Neuronal stem cell (in vitro differentiated cells): ENCODE measurements at regions not wholly inside any gene's neighbourhood (a gene's known extent, or its start where the extent isn't known, plus 50 kb on each side); places are given as distances from the start of the nearest gene placed in this dataset.

Experiments used
- DNase-seq: peaks from one replicate; pipeline ENCODE4 v3.0.0-alpha.2; 2013; ENCODE audit warnings: low spot score
- H2AFZ ChIP-seq: one replicate; pipeline ENCODE4 v1.6.1; 2013; ENCODE audit warnings: mild to moderate bottlenecking, low read length, inconsistent platforms
- H2AK5ac ChIP-seq: 2 replicates; pipeline ENCODE4 v1.6.1; 2013; ENCODE audit warnings: low read depth, mild to moderate bottlenecking, inconsistent platforms, low read length, moderate library complexity, mixed read lengths
- H2BK120ac ChIP-seq: 2 replicates; pipeline ENCODE4 v1.6.1; 2013; ENCODE audit warnings: low read depth, mild to moderate bottlenecking, inconsistent platforms, low read length, moderate library complexity, mixed read lengths
- H2BK12ac ChIP-seq: one replicate; pipeline ENCODE4 v1.6.1; 2013; ENCODE audit warnings: low read length, inconsistent platforms
- H2BK15ac ChIP-seq: 2 replicates; pipeline ENCODE4 v1.6.1; 2013; ENCODE audit warnings: mild to moderate bottlenecking, low read length, inconsistent platforms, mixed read lengths
- H2BK5ac ChIP-seq: one replicate; pipeline ENCODE4 v1.6.1; 2013; ENCODE audit warnings: inconsistent platforms, mild to moderate bottlenecking, low read length, moderate library complexity
- H3K14ac ChIP-seq: one replicate; pipeline ENCODE4 v1.6.1; 2013; ENCODE audit warnings: low read length, inconsistent platforms
- H3K18ac ChIP-seq: 2 replicates; pipeline ENCODE4 v1.6.1; 2013; ENCODE audit warnings: low read length, inconsistent platforms
- H3K23ac ChIP-seq: 2 replicates; pipeline ENCODE4 v1.6.1; 2013; ENCODE audit warnings: low read depth, mild to moderate bottlenecking, mixed read lengths, low read length, inconsistent platforms; ENCODE audit not compliant: poor library complexity
- H3K27ac ChIP-seq: replicated peaks from 3 replicates; pipeline ENCODE4 v1.5.1; 2013; ENCODE audit warnings: low read length, inconsistent platforms
- H3K27me3 ChIP-seq, 3 experiments: 2 replicates each; pipeline ENCODE4 v1.6.1; 2013; ENCODE audit warnings: low read length in 3 of 3, mild to moderate bottlenecking in 2 of 3, inconsistent platforms in 1 of 3, low read depth in 1 of 3, mixed read lengths in 1 of 3, moderate library complexity in 1 of 3; ENCODE audit not compliant: control insufficient read depth in 3 of 3, insufficient read depth in 3 of 3
- H3K36me3 ChIP-seq, 2 donors: replicated peaks in 1 of 2; 2 replicates each; pipeline ENCODE4 v1.6.1; 2013; ENCODE audit warnings: low read length in 2 of 2; ENCODE audit not compliant: control insufficient read depth in 2 of 2, insufficient read depth in 2 of 2
- H3K4ac ChIP-seq: 2 replicates; pipeline ENCODE4 v1.6.1; 2013; ENCODE audit warnings: inconsistent platforms, mild to moderate bottlenecking, low read length, moderate library complexity
- H3K4me1 ChIP-seq, 2 donors: 1 replicate in 1 of 2; 2 replicates in 1 of 2; pipeline ENCODE4 v1.6.1; 2013; ENCODE audit warnings: low read length in 2 of 2, low read depth in 1 of 2; ENCODE audit not compliant: control insufficient read depth in 2 of 2, insufficient read depth in 1 of 2
- H3K4me2 ChIP-seq: one replicate; pipeline ENCODE4 v1.6.1; 2013; ENCODE audit warnings: mild to moderate bottlenecking, low read length, inconsistent platforms; ENCODE audit not compliant: insufficient read depth, poor library complexity, severe bottlenecking
- H3K4me3 ChIP-seq, 2 donors: 2 replicates each; pipeline ENCODE4 v1.5.1; 2013; ENCODE audit warnings: low read length in 2 of 2, mild to moderate bottlenecking in 2 of 2, inconsistent platforms in 1 of 2, moderate library complexity in 1 of 2
- H3K79me1 ChIP-seq: one replicate; pipeline ENCODE4 v1.6.1; 2013; ENCODE audit warnings: low read depth, mild to moderate bottlenecking, inconsistent platforms, low read length, moderate library complexity
- H3K9ac ChIP-seq: one replicate; pipeline ENCODE4 v1.6.1; 2013; ENCODE audit warnings: mild to moderate bottlenecking, low read depth, low read length, inconsistent platforms; ENCODE audit not compliant: poor library complexity
- H3K9me3 ChIP-seq, 2 donors: replicated peaks in 1 of 2; 2 replicates each; pipeline versions ENCODE3 to v1.6.1; 2013; ENCODE audit warnings: low read length in 2 of 2, mild to moderate bottlenecking in 2 of 2, inconsistent platforms in 1 of 2, low read depth in 1 of 2, mixed read lengths in 1 of 2, moderate library complexity in 1 of 2; ENCODE audit not compliant: control insufficient read depth in 2 of 2, insufficient read depth in 1 of 2
- H4K8ac ChIP-seq: one replicate; pipeline ENCODE4 v1.6.1; 2013; ENCODE audit warnings: low read depth, mild to moderate bottlenecking, inconsistent platforms, low read length, moderate library complexity
- H4K91ac ChIP-seq: one replicate; pipeline ENCODE4 v1.6.1; 2013; ENCODE audit warnings: low read length, low read depth, mild to moderate bottlenecking, inconsistent platforms; ENCODE audit not compliant: poor library complexity
- WGBS, 2 donors: extraction: QIAGEN DNeasy Blood & Tissue Kit; methylation state at CpG; one replicate each; pipeline ENCODE4 v1.1.7; 2013; ENCODE audit warnings: missing lambda C conversion rate in 2 of 2, mixed read lengths in 1 of 2; ENCODE audit not compliant: insufficient read length in 2 of 2, insufficient replicate concordance in 1 of 2; ENCODE audit errors: extremely low coverage in 2 of 2; 5-methylcytosine and 5-hydroxymethylcytosine counted together

GRCh38 chr2:16273111-16273510 lies 332.8 kb downstream of the MYCN start:
- Histone ChIP-seq H3K9me3 (no peaks in the 10 kb centered on the region), H2AK5ac (no peak overlapping the region), H3K79me1 (no peaks in the 10 kb centered on the region), H2BK15ac (no peak overlapping the region), H4K91ac (no peak overlapping the region), H3K18ac (no peak overlapping the region), H2BK5ac (no peak overlapping the region), H3K4me2 (no peak overlapping the region), H3K36me3 (no peaks in the 10 kb centered on the region), H2AFZ (no peak overlapping the region), H2BK120ac (no peak overlapping the region), H3K4me1 (peaks cover 0 to 4% of the 10 kb centered on the region in 2 donors), H3K14ac (no peak overlapping the region), H4K8ac (no peak overlapping the region), H3K23ac (no peak overlapping the region), H3K27ac (no peak overlapping the region), H3K4me3 (no peak overlapping the region), H2BK12ac (no peak overlapping the region), H3K9ac (no peak overlapping the region), H3K4ac (no peak overlapping the region), H3K27me3 (no peaks in the 10 kb centered on the region)
- no peak for DNase-seq

GRCh38 chr2:16272038-16272788 lies 331.9 kb downstream of the MYCN start:
- H3K36me3 ChIP-seq = no peaks in the 10 kb centered on the region
- no peak overlapping the region for H3K4me3 ChIP-seq
- H3K4me2 ChIP-seq = no peak overlapping the region
- no peak overlapping the region for H2BK5ac ChIP-seq
- H4K8ac ChIP-seq = no peak overlapping the region
- no peak overlapping the region for H3K14ac ChIP-seq
- no peaks in the 10 kb centered on the region for H3K79me1 ChIP-seq
- H3K27me3 ChIP-seq = no peaks in the 10 kb centered on the region
- no peak overlapping the region for H3K9ac ChIP-seq
- H4K91ac ChIP-seq = no peak overlapping the region
- no peak overlapping the region for H2BK120ac ChIP-seq
- H3K23ac ChIP-seq = no peak overlapping the region
- no peak for DNase-seq
- no peak overlapping the region for H2AFZ ChIP-seq
- no peak overlapping the region for H2BK12ac ChIP-seq
- peaks cover 0 to 4% of the 10 kb centered on the region in 2 donors for H3K4me1 ChIP-seq
- H3K4ac ChIP-seq = no peak overlapping the region
- no peak overlapping the region for H2BK15ac ChIP-seq
- no CpG with 5 or more reads among the region's 10 CpGs for WGBS, 2 donors
- no peaks in the 10 kb centered on the region for H3K9me3 ChIP-seq
- H3K18ac ChIP-seq = no peak overlapping the region
- no peak overlapping the region for H2AK5ac ChIP-seq
- no peak overlapping the region for H3K27ac ChIP-seq

DNA sequence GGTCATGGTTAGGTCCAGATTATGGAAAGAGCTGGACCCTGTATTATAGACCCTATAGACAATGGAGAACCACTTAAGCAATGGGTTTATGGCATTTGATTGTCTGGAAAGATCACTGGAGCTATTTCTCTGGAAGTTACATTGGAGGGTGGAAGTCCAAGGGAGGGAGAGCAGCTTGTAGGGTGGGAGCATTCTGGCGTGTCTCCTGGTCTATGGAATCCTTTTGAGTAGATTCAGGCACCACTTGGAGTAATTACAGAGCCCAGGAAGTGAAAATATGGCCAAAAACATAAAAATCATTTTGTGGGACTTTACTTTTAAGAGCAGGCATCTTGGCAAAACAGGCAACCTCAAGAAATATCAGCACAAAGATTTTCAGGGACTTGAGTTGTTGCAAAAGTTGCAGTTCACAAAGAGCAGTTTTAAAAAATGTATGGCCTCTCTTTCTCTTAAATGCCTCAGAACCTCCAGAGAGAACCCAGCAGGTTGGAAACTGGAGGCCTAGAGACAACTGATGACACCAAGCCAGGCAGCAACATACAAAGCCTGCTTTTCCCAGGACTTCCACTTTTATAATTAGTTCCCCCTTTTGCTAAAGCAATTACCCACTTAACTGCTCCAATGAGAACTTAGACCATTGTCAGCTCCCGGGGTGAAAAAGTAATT lies 331.0 kb downstream of the MYCN start:
- Histone ChIP-seq H3K4ac (no peak overlapping the region), H2BK12ac (no peak overlapping the region), H3K9ac (no peak overlapping the region), H3K9me3 (no peaks in the 10 kb centered on the region), H3K4me3 (no peak overlapping the region), H4K91ac (no peak overlapping the region), H2BK120ac (no peak overlapping the region), H3K4me2 (no peak overlapping the region), H3K27ac (no peak overlapping the region), H3K4me1 (peaks cover 0 to 4% of the 10 kb centered on the region in 2 donors), H2AK5ac (no peak overlapping the region), H3K36me3 (no peaks in the 10 kb centered on the region), H3K14ac (no peak overlapping the region), H2BK15ac (no peak overlapping the region), H2BK5ac (no peak overlapping the region), H3K23ac (no peak overlapping the region), H3K18ac (no peak overlapping the region), H2AFZ (no peak overlapping the region), H3K79me1 (no peaks in the 10 kb centered on the region), H4K8ac (no peak overlapping the region), H3K27me3 (no peaks in the 10 kb centered on the region)
- DNase-seq = no peak
- no CpG with 5 or more reads among the region's 2 CpGs for WGBS, 2 donors

GRCh38 chr2:16270441-16270840 lies 330.1 kb downstream of the MYCN start:
- Histone ChIP-seq H3K79me1 (no peaks in the 10 kb centered on the region), H3K9me3 (no peaks in the 10 kb centered on the region), H2BK5ac (no peak overlapping the region), H3K4me3 (no peak overlapping the region), H2BK15ac (no peak overlapping the region), H3K14ac (no peak overlapping the region), H3K27ac (no peak overlapping the region), H4K91ac (no peak overlapping the region), H2AK5ac (no peak overlapping the region), H2BK12ac (no peak overlapping the region), H3K9ac (no peak overlapping the region), H3K4ac (no peak overlapping the region), H3K27me3 (no peaks in the 10 kb centered on the region), H3K23ac (no peak overlapping the region), H3K4me1 (peaks cover 0 to 4% of the 10 kb centered on the region in 2 donors), H3K36me3 (no peaks in the 10 kb centered on the region), H3K4me2 (no peak overlapping the region), H3K18ac (no peak overlapping the region), H2AFZ (no peak overlapping the region), H4K8ac (no peak overlapping the region), H2BK120ac (no peak overlapping the region)
- WGBS, 2 donors = no CpG with 5 or more reads among the region's 4 CpGs
- no peak for DNase-seq
